Neural progenitor cell (in vitro differentiated cells): ENCODE measurements at regions not wholly inside any gene's neighbourhood (a gene's known extent, or its start where the extent isn't known, plus 50 kb on each side); places are given as distances from the start of the nearest gene placed in this dataset.

Experiments used
- EZH2 ChIP-seq: fragments of 200-600 bp; sonication (generic); IDR thresholded peaks from 2 replicates; pipeline ENCODE4 v1.6.1; 2017; ENCODE audit warnings: antibody characterized with exemption, mild to moderate bottlenecking, moderate library complexity
- EZH2phosphoT487 ChIP-seq: fragments of 200-600 bp; sonication (generic); IDR thresholded peaks from 2 replicates; pipeline ENCODE4 v1.6.1; 2017; ENCODE audit warnings: antibody characterized with exemption
- TF ChIP-seq, protein P1 (sequence below): fragments of 200-600 bp; sonication (generic); IDR thresholded peaks from 2 replicates; pipeline ENCODE4 v1.5.1; 2017; ENCODE audit warnings: antibody characterized with exemption, mild to moderate bottlenecking

- TF ChIP-seq, protein P1, sequence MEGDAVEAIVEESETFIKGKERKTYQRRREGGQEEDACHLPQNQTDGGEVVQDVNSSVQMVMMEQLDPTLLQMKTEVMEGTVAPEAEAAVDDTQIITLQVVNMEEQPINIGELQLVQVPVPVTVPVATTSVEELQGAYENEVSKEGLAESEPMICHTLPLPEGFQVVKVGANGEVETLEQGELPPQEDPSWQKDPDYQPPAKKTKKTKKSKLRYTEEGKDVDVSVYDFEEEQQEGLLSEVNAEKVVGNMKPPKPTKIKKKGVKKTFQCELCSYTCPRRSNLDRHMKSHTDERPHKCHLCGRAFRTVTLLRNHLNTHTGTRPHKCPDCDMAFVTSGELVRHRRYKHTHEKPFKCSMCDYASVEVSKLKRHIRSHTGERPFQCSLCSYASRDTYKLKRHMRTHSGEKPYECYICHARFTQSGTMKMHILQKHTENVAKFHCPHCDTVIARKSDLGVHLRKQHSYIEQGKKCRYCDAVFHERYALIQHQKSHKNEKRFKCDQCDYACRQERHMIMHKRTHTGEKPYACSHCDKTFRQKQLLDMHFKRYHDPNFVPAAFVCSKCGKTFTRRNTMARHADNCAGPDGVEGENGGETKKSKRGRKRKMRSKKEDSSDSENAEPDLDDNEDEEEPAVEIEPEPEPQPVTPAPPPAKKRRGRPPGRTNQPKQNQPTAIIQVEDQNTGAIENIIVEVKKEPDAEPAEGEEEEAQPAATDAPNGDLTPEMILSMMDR = no peak
- TF ChIP-seq EZH2 (no peak), EZH2phosphoT487 (no peak)
Observed at GRCh38 chr15:61308437-61308836, 79.3 kb upstream of the RORA start.
